RPMI7951 (cell line): ENCODE measurements at regions not wholly inside any gene's neighbourhood (a gene's known extent, or its start where the extent isn't known, plus 50 kb on each side); places are given as distances from the start of the nearest gene placed in this dataset.
"Not testable (repeated sequence)": the region's sequence is repeated elsewhere in the genome, so short reads cannot be mapped to it uniquely, and the experiment has no call there.

Source experiments
- DNase-seq: peaks from one replicate; pipeline ENCODE4 v3.0.0-alpha.2; 2012; ENCODE audit warnings: low read depth

DNA sequence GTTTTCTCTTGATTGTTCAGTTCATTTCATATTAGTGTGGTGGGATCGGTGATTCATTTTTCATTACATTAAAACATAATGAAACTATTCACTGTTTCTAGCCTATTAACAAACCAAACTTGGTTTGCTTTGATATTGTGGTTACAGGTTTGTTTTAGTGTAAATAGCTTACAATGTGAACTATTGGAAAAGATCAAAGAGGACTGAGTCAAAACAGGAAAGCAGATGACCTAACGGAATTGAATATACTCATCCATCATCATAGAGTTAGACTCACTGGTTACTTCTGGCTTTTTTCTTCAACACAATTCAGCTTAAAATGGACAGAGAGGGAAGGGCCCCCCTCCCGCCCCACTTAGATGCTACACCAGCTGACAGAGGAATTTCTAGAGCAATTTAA lies 616.2 kb upstream of the AADAT start:
- DNase-seq = no peak

DNA sequence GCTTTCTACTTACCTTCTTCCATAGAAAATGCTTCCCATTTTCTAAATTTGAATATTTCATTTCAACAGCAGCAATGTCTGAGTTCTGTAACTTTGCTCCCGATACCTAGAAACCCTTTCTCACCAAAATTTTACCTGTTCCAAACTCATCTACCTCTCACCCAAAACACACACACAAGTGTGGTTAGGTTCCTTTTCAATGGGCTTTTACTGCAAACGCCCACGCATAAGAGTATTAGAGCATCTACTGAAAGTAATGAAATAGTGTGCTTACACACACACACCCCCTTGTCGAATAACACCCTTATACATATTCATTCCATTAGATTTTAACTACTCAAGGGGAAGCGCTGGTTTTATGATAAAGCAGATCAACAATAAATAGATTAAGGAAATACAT lies 610.3 kb upstream of the AADAT start:
- no peak for DNase-seq

DNA sequence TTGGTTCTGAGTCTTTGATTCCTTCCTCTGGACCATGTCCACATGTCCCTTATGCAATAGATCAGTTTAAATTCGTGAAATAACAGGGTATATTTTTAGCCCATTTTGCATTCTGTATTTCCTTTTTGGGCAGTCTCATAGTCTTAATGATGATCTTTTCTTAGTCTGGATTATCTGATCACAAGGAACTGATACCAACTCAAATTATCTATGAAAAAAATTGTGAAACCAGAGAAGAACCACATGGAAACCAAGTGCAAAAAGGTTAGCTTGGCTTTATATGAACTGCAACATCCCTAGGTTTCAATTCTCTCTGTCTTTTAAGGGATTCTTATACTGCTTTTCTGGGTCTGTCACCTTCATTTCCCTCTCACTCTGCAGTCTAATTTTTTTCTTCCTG lies 608.6 kb upstream of the AADAT start:
- DNase-seq = no peak

DNA sequence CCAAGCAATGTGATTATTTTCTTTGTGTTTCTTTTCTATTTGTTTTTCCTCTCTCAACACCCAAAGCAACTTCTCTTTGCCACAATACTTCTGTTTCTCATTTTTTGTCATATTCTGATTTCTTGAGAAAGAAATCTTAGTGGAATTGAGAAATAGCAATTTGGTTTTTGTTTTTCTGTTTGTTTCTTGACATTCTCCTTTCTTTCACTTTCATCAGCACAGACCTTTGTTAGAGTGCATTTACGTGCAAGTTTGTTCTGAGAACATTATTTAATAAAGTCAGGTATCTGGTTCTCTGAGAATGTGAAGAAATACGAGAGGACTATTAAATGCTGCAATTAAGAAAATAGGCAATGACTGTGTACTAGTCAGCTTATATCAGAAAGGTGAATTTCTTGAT lies 608.1 kb upstream of the AADAT start:
- no peak for DNase-seq

GRCh38 chr4:170697045-170697444 lies 607.3 kb upstream of the AADAT start:
- no peak for DNase-seq

GRCh38 chr4:170691168-170691567 lies 601.4 kb upstream of the AADAT start:
- no peak for DNase-seq

DNA sequence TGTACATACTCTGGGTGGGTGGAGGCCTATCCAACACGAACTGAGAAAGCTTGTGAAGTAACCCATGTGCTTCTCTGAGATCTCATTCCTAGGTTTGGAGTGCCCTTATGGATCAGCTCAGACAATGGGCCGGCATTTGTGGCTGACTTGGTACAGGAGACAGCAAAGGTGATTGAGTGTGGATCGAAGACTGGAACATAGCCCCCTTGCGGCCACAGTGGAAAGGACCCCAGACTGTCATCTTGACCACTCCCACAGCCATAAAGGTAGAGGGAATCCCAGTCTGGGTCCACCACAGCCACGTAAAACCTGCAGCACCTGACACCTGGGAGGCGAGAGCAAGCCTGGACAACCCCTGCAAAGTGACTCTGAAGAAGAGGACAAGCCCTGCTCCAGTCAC lies 598.0 kb upstream of the AADAT start:
- DNase-seq = no peak

DNA sequence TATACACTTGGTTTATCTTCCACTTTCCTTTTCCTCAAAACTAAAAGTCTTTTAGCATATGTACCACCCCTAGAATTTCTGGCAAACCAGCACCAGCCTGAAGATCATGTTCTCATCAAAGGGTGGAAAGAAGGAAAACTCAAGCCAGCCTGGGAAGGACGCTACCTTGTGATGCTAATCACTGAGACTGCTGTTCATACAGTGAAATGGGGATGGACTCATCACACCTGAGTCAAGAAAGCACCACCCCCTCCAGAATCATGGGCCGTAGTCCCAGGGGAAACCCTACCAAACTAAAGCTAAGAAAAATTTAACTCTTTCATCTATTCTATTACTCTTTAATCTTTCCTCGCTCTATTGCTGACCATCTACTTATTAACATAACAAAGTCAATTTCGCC lies 595.9 kb upstream of the AADAT start:
- not testable (repeated sequence) for DNase-seq

DNA sequence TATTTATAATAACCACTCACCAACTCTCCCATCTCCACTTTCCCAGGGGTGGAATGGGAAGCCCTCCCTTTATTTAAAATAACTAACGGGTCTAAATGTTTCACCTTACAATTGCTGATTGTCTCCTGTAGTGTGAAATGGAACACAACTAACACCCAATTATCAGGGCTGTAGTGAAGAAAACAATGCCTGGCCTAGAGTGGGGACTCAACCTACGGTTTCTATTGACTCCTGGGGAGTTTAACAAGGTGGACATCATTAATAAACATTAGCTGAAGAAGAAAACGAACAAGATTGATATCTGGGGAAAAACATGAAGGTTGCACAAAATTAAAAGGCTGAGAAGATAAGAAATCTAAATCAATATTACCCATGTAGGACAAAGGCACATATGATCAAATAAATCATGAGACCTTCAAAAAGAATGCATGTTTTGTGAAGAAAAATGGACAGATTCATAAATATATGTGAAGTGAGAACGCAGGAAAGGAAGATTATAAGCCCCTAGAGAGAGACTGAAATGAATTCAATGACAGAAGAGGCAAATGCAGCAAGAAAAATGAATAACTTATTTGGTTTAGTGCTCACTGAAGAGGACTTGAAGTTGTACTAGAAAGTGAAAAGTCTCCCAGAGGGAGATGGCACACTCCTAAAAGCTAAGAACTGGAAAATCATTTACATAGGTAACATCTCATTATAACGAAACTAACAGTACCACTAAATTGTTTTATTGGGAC lies 593.0 kb upstream of the AADAT start:
- no peak for DNase-seq

- not testable (repeated sequence) for DNase-seq
Observed at GRCh38 chr4:170682087-170682486, 592.3 kb upstream of the AADAT start.

GRCh38 chr4:170675568-170676262 lies 586.0 kb upstream of the AADAT start:
- DNase-seq = no peak

DNA sequence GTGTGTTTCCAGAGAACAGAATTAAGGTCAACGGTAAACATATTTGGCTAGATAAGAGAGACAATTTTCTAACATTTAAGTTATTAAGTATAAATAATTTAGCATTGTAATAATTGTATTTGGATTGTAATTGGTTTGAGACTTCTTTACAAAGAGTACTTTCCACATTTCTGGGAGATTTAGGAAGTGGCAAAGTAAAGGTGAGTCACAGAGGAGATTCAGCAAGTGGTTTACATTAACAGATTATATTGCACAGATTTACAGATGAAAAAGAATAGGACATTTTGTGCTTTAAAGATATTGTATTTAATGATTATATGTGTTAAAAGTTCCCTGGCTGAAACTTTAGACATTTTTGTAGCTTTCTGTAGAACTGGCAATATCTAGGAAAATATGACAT lies 584.4 kb upstream of the AADAT start:
- DNase-seq = no peak

- no peak for DNase-seq
Observed at GRCh38 chr4:170672381-170672965, 582.7 kb upstream of the AADAT start.

- DNase-seq = no peak
Observed at GRCh38 chr4:170671171-170671570, 581.4 kb upstream of the AADAT start.

- no peak for DNase-seq
Observed at GRCh38 chr4:170667814-170668213, 578.1 kb upstream of the AADAT start.

DNA sequence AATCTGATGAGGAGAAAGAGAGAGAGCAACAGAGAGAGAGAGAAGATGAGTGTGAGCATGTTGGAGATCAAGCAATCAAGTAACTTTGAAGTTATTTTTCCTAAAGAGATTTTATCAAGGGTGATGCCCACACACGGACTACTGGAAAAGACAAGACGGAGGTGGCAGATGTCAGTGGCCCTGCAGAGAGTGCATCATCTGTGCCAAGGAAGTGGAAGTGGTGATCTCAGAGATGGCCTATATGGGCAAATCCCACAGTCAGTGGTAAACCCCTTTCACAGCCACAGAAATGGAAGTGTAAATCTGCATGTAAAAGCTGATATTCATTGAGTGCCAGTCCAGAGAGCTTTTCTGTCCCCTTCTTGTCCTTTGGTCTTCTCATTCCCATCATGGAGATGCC lies 577.2 kb upstream of the AADAT start:
- no peak for DNase-seq

DNA sequence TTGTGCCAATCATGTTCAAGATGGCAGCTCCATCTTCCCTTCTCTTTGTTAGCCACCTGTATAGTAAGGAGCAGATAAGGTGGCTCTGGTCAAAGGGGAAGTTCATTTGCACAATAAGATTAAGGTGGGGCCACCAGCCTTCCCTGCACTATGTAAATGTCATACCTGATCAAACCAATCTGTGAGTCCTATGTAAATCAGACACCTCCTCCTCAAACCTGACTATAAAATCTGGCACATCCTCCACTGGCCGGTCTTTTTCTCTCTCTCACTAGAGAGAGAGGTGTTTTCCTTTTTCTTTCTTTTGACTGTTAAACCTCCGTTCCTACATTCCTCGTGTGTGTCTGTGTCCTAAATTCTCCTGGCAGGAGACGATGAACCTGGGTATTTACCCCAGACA lies 572.5 kb upstream of the AADAT start:
- no peak for DNase-seq

- no peak for DNase-seq
Observed at GRCh38 chr4:170657761-170658160, 568.0 kb upstream of the AADAT start.

- DNase-seq = no peak
Observed at GRCh38 chr4:170656506-170656905, 566.8 kb upstream of the AADAT start.

DNA sequence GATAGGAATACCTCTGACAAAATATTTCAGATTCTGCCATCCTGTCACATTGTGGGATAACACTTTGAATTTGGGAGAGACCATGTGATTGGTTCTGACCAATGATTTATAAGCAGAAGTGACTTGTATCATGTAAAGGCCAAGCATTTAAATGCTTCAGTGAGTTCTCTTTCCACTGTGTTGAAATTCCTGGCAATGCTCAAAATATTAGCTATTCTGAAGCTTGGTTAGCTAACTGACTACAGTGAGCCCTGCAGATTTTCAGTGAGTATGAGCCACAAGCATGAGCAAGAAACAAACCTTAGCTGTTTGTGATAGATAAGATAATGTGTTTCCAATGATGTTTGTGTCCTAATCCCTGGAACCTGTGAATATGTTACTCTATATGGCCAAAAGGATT lies 562.8 kb upstream of the AADAT start:
- no peak for DNase-seq

DNA sequence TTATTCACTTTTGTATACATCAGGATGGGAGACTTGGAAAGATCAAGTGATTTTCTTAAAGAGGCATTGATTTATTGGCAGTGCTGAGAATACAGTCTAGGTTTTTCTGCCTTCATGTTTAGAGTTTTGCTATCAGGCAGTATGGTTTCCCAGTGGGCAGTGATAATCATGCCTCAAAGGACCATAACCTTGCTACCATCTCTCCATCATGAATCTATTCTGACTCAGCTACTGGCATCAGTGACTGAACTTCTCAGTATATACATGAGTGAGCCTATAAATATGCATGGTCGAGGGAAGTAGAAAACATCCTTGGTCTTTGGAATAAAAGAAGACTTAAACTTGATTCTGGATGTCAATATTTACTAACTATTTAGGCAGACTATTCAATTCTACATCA lies 562.0 kb upstream of the AADAT start:
- no peak for DNase-seq

DNA sequence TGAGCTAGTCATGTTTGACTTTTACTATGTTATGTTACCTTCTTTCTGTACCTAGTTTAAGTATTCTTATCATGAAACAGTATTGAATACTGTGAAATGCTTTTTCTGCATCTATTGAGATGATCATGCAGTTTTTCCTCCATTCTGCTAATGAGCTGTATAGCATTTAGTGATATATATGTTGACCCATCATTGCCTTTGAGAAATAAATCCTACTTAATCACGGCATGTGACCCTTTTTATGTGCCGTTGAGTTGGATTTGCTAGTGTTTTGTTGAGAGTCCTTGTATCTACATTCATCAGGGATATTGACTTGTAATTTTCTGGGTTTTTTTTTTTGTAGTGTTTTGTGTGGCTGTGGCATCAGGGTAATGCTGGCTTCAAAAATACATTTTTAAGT lies 537.7 kb upstream of the AADAT start:
- no peak for DNase-seq

GRCh38 chr4:170623899-170624298 lies 534.1 kb upstream of the AADAT start:
- no peak for DNase-seq
